GM23338 (cell line): ENCODE measurements at regions not wholly inside any gene's neighbourhood (a gene's known extent, or its start where the extent isn't known, plus 50 kb on each side); places are given as distances from the start of the nearest gene placed in this dataset.

ENCODE experiments used
- ATAC-seq: fragments of 200-7000 bp; cut with Tn5 transposase; 3 replicates; pipeline ENCODE4 v1.9.1; 2020
- DNase-seq: peaks from one replicate; pipeline ENCODE4 v3.0.0-alpha.2; 2015; ENCODE audit warnings: low spot score
- H2AFZ ChIP-seq: fragments of 200-600 bp; sonication (generic); 2 replicates; pipeline ENCODE4 v1.8.0; 2016; ENCODE audit warnings: antibody characterized with exemption, mild to moderate bottlenecking, moderate library complexity
- H3F3A ChIP-seq: fragments of 200-600 bp; sonication (generic); replicated peaks from 2 replicates; pipeline ENCODE4 v1.8.0; 2017; ENCODE audit warnings: antibody characterized with exemption, mixed run types, low read depth
- H3K27ac ChIP-seq: fragments of 200-600 bp; sonication (generic); 2 replicates; pipeline ENCODE4 v1.6.1; 2016; ENCODE audit warnings: low read depth
- H3K27me3 ChIP-seq: fragments of 200-600 bp; sonication (generic); 2 replicates; pipeline ENCODE4 v1.8.0; 2016; ENCODE audit warnings: mild to moderate bottlenecking, mixed run types, moderate library complexity; ENCODE audit not compliant: insufficient read depth
- H3K36me3 ChIP-seq: fragments of 200-600 bp; sonication (generic); 2 replicates; pipeline ENCODE4 v1.8.0; 2016; ENCODE audit warnings: mild to moderate bottlenecking; ENCODE audit not compliant: insufficient read depth
- H3K4me1 ChIP-seq: fragments of 200-600 bp; sonication (generic); 2 replicates; pipeline ENCODE4 v1.8.0; 2016; ENCODE audit warnings: mild to moderate bottlenecking, moderate library complexity; ENCODE audit not compliant: insufficient read depth
- H3K4me2 ChIP-seq: fragments of 200-600 bp; sonication (generic); 2 replicates; pipeline ENCODE4 v1.7.1; 2017; ENCODE audit warnings: mixed run types
- H3K4me3 ChIP-seq: fragments of 200-600 bp; sonication (generic); 2 replicates; pipeline ENCODE4 v1.6.1; 2016; ENCODE audit warnings: mixed run types
- H3K79me2 ChIP-seq: fragments of 200-600 bp; sonication (generic); replicated peaks from 2 replicates; pipeline ENCODE4 v1.8.0; 2017; ENCODE audit warnings: mild to moderate bottlenecking; ENCODE audit not compliant: insufficient read depth
- H3K9me2 ChIP-seq: fragments of 200-600 bp; sonication (generic); 2 replicates; pipeline ENCODE4 v1.8.0; 2017; ENCODE audit not compliant: insufficient read depth
- H4K20me1 ChIP-seq: fragments of 200-600 bp; sonication (generic); replicated peaks from 2 replicates; pipeline ENCODE4 v1.8.0; 2017; ENCODE audit warnings: mild to moderate bottlenecking; ENCODE audit not compliant: insufficient read depth
- H3K27ac Mint-ChIP-seq: 2 replicates; pipeline ENCODE4 v1.8.0; 2020; ENCODE audit warnings: inconsistent platforms, mild to moderate bottlenecking, moderate library complexity, mixed read lengths
- H3K27me3 Mint-ChIP-seq: 3 replicates; pipeline ENCODE4 v1.8.0; 2022; ENCODE audit warnings: low read depth, mild to moderate bottlenecking, moderate library complexity, mixed read lengths, inconsistent platforms; ENCODE audit not compliant: insufficient read depth, poor library complexity
- H3K36me3 Mint-ChIP-seq: 3 replicates; pipeline ENCODE4 v1.8.0; 2021; ENCODE audit warnings: low read depth, mild to moderate bottlenecking, inconsistent platforms, moderate library complexity, mixed read lengths
- H3K4me1 Mint-ChIP-seq: 3 replicates; pipeline ENCODE4 v1.8.0; 2020; ENCODE audit warnings: mild to moderate bottlenecking, inconsistent platforms, mixed read lengths
- H3K4me3 Mint-ChIP-seq: 3 replicates; pipeline ENCODE4 v1.8.0; 2021; ENCODE audit warnings: moderate library complexity, mild to moderate bottlenecking, inconsistent platforms, mixed read lengths
- H3K9me3 Mint-ChIP-seq: 3 replicates; pipeline ENCODE4 v1.8.0; 2020; ENCODE audit warnings: moderate library complexity, mild to moderate bottlenecking, inconsistent platforms, mixed read lengths
- CREB1 ChIP-seq: fragments of 250-450 bp; sonication (Bioruptor Pico); IDR thresholded peaks from 2 replicates; pipeline ENCODE4 v1.5.0; 2020; ENCODE audit warnings: low read depth, mild to moderate bottlenecking, moderate library complexity
- EZH2 ChIP-seq: fragments of 200-600 bp; sonication (generic); IDR thresholded peaks from one replicate; pipeline ENCODE4 v1.8.0; 2017; ENCODE audit warnings: antibody characterized with exemption, mild to moderate bottlenecking, low read depth; ENCODE audit not compliant: unreplicated experiment
- EZH2phosphoT487 ChIP-seq: fragments of 200-600 bp; sonication (generic); IDR thresholded peaks from one replicate; pipeline ENCODE4 v1.8.1; 2018; ENCODE audit warnings: antibody characterized with exemption; ENCODE audit not compliant: unreplicated experiment
- JUNB ChIP-seq: IDR thresholded peaks from one replicate; pipeline ENCODE4 v1.6.1; 2016; ENCODE audit warnings: antibody characterized with exemption; ENCODE audit not compliant: unreplicated experiment
- NANOG ChIP-seq: IDR thresholded peaks from 2 replicates; pipeline ENCODE4 v1.6.1; 2016; ENCODE audit warnings: antibody characterized with exemption, borderline replicate concordance
- POLR2AphosphoS5 ChIP-seq: IDR thresholded peaks from 2 replicates; pipeline ENCODE4 v1.6.1; 2016; ENCODE audit warnings: antibody characterized with exemption, low read depth
- STAT1 ChIP-seq: IDR thresholded peaks from one replicate; pipeline ENCODE4 v1.6.1; 2016; ENCODE audit warnings: antibody characterized with exemption; ENCODE audit not compliant: unreplicated experiment
- ZNF114 ChIP-seq: fragments of 250-450 bp; sonication (Bioruptor Pico); IDR thresholded peaks from 2 replicates; pipeline ENCODE4 v1.5.0; 2020; ENCODE audit warnings: mild to moderate bottlenecking, moderate library complexity
- ZNF331 ChIP-seq: fragments of 250-450 bp; sonication (Bioruptor Pico); IDR thresholded peaks from 2 replicates; pipeline ENCODE4 v1.5.0; 2020; ENCODE audit warnings: low read depth, mild to moderate bottlenecking, moderate library complexity
- TF ChIP-seq, protein P1 (sequence below): IDR thresholded peaks from one replicate; pipeline ENCODE4 v1.6.1; 2018; ENCODE audit warnings: antibody characterized with exemption; ENCODE audit not compliant: unreplicated experiment
- TF ChIP-seq, protein P2 (sequence below): fragments of 250-450 bp; sonication (Bioruptor Pico); IDR thresholded peaks from 2 replicates; pipeline ENCODE4 v1.5.0; 2020; ENCODE audit warnings: mild to moderate bottlenecking, moderate library complexity
- TF ChIP-seq, protein P3 (sequence below): IDR thresholded peaks from 2 replicates; pipeline ENCODE4 v1.6.1; 2016; ENCODE audit warnings: antibody characterized with exemption
- TF ChIP-seq, protein P4 (sequence below), 2 experiments: fragments of 200-600 bp in 1 of 2; sonication (generic) in 1 of 2; conservative IDR thresholded peaks; 2 replicates each; pipeline versions ENCODE4 v1.5.1 to v1.6.1; 2016 to 2017; ENCODE audit warnings: antibody characterized with exemption in 2 of 2, low read depth in 2 of 2, mild to moderate bottlenecking in 2 of 2, moderate library complexity in 1 of 2

DNA sequence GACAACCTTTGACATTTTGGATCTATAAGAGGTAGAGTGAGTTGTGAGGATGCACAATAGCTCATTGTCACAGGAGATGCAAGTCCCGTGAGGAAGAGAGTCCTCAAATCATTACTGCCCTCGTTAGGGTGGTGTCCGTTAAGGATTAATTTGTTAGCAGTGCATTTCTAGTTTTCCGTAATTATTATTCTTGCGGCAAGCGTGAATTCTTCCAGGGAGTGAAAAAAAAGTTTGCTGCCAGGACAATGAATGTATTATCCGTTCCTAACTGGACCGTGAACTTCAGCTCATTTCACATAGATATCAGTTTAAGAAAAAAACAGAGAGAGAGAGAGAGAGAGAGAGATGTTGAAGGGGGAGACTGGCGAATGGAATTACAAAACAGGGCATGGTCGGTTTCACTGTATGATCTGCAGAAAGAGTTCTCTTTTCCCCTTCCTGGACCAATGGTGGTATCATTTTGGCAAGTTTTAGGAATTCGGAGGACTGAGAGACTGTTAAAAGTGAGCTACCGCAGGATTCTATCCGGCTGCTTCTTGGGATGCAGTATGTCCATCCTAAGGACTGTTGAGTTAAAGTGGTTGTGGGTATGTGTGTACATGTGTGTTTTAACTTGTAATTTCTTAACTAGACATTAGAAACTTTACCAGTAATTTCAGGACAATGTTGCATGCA, 216.0 kb upstream of the NFIA start:
- no peak overlapping the region for H3K4me2 ChIP-seq
- H3K36me3 ChIP-seq = no peaks in the 10 kb centered on the region
- DNase-seq (no peak), ATAC-seq (no peak)
- H3K36me3 Mint-ChIP-seq = no peaks in the 10 kb centered on the region
- H3K9me3 Mint-ChIP-seq = no peaks in the 10 kb centered on the region
- H3K9me2 ChIP-seq = no peaks in the 10 kb centered on the region
- peaks cover 59% of the 10 kb centered on the region for H3K4me1 ChIP-seq
- no peaks in the 10 kb centered on the region for H3F3A ChIP-seq
- H3K27ac Mint-ChIP-seq = no peak overlapping the region
- peaks cover 50% of the 10 kb centered on the region for H3K4me1 Mint-ChIP-seq
- H3K27me3 Mint-ChIP-seq = no peaks in the 10 kb centered on the region
- H3K27ac ChIP-seq = no peak overlapping the region
- no peaks in the 10 kb centered on the region for H3K79me2 ChIP-seq
- no peak overlapping the region for H3K4me3 ChIP-seq
- no peak overlapping the region for H3K4me3 Mint-ChIP-seq
- TF ChIP-seq JUNB = no peak
- no peak for TF ChIP-seq STAT1
- TF ChIP-seq EZH2 = no peak
- TF ChIP-seq, protein P1, sequence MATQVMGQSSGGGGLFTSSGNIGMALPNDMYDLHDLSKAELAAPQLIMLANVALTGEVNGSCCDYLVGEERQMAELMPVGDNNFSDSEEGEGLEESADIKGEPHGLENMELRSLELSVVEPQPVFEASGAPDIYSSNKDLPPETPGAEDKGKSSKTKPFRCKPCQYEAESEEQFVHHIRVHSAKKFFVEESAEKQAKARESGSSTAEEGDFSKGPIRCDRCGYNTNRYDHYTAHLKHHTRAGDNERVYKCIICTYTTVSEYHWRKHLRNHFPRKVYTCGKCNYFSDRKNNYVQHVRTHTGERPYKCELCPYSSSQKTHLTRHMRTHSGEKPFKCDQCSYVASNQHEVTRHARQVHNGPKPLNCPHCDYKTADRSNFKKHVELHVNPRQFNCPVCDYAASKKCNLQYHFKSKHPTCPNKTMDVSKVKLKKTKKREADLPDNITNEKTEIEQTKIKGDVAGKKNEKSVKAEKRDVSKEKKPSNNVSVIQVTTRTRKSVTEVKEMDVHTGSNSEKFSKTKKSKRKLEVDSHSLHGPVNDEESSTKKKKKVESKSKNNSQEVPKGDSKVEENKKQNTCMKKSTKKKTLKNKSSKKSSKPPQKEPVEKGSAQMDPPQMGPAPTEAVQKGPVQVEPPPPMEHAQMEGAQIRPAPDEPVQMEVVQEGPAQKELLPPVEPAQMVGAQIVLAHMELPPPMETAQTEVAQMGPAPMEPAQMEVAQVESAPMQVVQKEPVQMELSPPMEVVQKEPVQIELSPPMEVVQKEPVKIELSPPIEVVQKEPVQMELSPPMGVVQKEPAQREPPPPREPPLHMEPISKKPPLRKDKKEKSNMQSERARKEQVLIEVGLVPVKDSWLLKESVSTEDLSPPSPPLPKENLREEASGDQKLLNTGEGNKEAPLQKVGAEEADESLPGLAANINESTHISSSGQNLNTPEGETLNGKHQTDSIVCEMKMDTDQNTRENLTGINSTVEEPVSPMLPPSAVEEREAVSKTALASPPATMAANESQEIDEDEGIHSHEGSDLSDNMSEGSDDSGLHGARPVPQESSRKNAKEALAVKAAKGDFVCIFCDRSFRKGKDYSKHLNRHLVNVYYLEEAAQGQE = no peak
- no peak for TF ChIP-seq NANOG
- TF ChIP-seq EZH2phosphoT487 = no peak
- TF ChIP-seq, protein P2, sequence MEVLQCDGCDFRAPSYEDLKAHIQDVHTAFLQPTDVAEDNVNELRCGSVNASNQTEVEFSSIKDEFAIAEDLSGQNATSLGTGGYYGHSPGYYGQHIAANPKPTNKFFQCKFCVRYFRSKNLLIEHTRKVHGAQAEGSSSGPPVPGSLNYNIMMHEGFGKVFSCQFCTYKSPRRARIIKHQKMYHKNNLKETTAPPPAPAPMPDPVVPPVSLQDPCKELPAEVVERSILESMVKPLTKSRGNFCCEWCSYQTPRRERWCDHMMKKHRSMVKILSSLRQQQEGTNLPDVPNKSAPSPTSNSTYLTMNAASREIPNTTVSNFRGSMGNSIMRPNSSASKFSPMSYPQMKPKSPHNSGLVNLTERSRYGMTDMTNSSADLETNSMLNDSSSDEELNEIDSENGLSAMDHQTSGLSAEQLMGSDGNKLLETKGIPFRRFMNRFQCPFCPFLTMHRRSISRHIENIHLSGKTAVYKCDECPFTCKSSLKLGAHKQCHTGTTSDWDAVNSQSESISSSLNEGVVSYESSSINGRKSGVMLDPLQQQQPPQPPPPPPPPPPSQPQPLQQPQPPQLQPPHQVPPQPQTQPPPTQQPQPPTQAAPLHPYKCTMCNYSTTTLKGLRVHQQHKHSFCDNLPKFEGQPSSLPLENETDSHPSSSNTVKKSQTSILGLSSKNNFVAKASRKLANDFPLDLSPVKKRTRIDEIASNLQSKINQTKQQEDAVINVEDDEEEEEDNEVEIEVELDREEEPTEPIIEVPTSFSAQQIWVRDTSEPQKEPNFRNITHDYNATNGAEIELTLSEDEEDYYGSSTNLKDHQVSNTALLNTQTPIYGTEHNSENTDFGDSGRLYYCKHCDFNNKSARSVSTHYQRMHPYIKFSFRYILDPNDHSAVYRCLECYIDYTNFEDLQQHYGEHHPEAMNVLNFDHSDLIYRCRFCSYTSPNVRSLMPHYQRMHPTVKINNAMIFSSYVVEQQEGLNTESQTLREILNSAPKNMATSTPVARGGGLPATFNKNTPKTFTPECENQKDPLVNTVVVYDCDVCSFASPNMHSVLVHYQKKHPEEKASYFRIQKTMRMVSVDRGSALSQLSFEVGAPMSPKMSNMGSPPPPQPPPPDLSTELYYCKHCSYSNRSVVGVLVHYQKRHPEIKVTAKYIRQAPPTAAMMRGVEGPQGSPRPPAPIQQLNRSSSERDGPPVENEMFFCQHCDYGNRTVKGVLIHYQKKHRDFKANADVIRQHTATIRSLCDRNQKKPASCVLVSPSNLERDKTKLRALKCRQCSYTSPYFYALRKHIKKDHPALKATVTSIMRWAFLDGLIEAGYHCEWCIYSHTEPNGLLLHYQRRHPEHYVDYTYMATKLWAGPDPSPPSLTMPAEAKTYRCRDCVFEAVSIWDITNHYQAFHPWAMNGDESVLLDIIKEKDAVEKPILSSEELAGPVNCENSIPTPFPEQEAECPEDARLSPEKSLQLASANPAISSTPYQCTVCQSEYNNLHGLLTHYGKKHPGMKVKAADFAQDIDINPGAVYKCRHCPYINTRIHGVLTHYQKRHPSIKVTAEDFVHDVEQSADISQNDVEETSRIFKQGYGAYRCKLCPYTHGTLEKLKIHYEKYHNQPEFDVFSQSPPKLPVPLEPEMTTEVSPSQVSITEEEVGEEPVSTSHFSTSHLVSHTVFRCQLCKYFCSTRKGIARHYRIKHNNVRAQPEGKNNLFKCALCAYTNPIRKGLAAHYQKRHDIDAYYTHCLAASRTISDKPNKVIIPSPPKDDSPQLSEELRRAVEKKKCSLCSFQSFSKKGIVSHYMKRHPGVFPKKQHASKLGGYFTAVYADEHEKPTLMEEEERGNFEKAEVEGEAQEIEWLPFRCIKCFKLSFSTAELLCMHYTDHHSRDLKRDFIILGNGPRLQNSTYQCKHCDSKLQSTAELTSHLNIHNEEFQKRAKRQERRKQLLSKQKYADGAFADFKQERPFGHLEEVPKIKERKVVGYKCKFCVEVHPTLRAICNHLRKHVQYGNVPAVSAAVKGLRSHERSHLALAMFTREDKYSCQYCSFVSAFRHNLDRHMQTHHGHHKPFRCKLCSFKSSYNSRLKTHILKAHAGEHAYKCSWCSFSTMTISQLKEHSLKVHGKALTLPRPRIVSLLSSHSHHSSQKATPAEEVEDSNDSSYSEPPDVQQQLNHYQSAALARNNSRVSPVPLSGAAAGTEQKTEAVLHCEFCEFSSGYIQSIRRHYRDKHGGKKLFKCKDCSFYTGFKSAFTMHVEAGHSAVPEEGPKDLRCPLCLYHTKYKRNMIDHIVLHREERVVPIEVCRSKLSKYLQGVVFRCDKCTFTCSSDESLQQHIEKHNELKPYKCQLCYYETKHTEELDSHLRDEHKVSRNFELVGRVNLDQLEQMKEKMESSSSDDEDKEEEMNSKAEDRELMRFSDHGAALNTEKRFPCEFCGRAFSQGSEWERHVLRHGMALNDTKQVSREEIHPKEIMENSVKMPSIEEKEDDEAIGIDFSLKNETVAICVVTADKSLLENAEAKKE (CRISPR knock-in tag) = no peak
- TF ChIP-seq POLR2AphosphoS5 = no peak
- TF ChIP-seq ZNF331 (CRISPR knock-in tag) = no peak
- no peak for TF ChIP-seq CREB1 (CRISPR knock-in tag)
- TF ChIP-seq, protein P3, sequence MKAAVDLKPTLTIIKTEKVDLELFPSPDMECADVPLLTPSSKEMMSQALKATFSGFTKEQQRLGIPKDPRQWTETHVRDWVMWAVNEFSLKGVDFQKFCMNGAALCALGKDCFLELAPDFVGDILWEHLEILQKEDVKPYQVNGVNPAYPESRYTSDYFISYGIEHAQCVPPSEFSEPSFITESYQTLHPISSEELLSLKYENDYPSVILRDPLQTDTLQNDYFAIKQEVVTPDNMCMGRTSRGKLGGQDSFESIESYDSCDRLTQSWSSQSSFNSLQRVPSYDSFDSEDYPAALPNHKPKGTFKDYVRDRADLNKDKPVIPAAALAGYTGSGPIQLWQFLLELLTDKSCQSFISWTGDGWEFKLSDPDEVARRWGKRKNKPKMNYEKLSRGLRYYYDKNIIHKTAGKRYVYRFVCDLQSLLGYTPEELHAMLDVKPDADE = no peak
- TF ChIP-seq ZNF114 (CRISPR knock-in tag) = no peak
- TF ChIP-seq, protein P4, sequence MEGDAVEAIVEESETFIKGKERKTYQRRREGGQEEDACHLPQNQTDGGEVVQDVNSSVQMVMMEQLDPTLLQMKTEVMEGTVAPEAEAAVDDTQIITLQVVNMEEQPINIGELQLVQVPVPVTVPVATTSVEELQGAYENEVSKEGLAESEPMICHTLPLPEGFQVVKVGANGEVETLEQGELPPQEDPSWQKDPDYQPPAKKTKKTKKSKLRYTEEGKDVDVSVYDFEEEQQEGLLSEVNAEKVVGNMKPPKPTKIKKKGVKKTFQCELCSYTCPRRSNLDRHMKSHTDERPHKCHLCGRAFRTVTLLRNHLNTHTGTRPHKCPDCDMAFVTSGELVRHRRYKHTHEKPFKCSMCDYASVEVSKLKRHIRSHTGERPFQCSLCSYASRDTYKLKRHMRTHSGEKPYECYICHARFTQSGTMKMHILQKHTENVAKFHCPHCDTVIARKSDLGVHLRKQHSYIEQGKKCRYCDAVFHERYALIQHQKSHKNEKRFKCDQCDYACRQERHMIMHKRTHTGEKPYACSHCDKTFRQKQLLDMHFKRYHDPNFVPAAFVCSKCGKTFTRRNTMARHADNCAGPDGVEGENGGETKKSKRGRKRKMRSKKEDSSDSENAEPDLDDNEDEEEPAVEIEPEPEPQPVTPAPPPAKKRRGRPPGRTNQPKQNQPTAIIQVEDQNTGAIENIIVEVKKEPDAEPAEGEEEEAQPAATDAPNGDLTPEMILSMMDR (conservative IDR thresholded peaks at IDR 0.05; ENCODE audit: low read depth in 2 of 2) = no peak
- peak overlapping the region; percentile 43; the same call in 1 of the 2 replicates for H2AFZ ChIP-seq
- H4K20me1 ChIP-seq = no peaks in the 10 kb centered on the region
- H3K27me3 ChIP-seq = no peaks in the 10 kb centered on the region
